ENCODE measurements at regions not wholly inside any gene's neighbourhood (a gene's known extent, or its start where the extent isn't known, plus 50 kb on each side); places are given as distances from the start of the nearest gene placed in this dataset.

DNA sequence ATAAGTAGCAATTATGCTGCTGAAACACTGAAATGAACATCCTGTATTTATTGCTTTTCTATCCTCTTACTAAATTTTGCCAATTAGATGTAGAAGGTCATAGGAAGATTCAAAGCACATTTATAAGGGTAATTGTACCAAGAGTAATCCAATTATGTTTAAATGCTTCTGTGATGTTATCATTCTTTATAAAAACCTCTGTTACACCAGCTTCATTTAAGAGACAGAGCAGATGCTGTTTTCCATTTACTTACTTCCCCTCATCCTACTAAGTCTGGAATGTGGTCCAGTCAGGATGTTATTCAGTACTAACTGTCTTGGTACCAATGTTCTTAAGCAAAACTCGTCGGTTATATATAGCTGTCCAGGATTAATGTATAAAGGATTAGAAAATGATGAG lies 539.6 kb downstream of the PDHA2 start:
- no peak overlapping the region for H3K4me3 ChIP-seq (ENCODE audit: low read depth, low read length)
- DNase-seq (ENCODE audit: low read depth) = no peak
- TF ChIP-seq, protein P1, sequence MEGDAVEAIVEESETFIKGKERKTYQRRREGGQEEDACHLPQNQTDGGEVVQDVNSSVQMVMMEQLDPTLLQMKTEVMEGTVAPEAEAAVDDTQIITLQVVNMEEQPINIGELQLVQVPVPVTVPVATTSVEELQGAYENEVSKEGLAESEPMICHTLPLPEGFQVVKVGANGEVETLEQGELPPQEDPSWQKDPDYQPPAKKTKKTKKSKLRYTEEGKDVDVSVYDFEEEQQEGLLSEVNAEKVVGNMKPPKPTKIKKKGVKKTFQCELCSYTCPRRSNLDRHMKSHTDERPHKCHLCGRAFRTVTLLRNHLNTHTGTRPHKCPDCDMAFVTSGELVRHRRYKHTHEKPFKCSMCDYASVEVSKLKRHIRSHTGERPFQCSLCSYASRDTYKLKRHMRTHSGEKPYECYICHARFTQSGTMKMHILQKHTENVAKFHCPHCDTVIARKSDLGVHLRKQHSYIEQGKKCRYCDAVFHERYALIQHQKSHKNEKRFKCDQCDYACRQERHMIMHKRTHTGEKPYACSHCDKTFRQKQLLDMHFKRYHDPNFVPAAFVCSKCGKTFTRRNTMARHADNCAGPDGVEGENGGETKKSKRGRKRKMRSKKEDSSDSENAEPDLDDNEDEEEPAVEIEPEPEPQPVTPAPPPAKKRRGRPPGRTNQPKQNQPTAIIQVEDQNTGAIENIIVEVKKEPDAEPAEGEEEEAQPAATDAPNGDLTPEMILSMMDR (IDR thresholded peaks at IDR 0.05; ENCODE audit: low read depth, low read length, missing control alignments) = no peak

- no peak overlapping the region for H3K4me3 ChIP-seq (ENCODE audit: low read depth, low read length)
- TF ChIP-seq, protein P1 (IDR thresholded peaks at IDR 0.05; ENCODE audit: low read depth, low read length, missing control alignments) = no peak
- DNase-seq (ENCODE audit: low read depth) = no peak
Observed at GRCh38 chr4:96380106-96380505, 540.2 kb downstream of the PDHA2 start.

DNA sequence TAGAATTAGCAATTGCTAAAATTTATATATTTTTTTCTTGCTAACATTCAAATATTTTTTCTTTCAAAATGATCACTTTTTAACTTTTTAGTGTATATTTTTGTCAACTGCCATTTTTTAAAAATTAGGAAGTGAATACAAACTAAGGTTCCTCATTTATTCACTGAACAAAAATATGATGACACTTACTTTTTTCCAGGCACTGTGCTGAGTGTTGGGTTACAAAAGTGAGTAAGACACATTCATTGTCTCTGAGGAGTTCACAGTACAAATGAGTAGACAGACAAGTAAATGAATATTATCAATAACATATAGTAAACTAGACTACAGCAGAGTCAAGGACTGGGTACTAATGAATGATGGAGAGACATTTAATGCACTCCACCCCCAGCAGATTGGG lies 543.5 kb downstream of the PDHA2 start:
- no peak overlapping the region for H3K4me3 ChIP-seq (ENCODE audit: low read depth, low read length)
- DNase-seq (ENCODE audit: low read depth) = no peak
- TF ChIP-seq, protein P1 (IDR thresholded peaks at IDR 0.05; ENCODE audit: low read depth, low read length, missing control alignments) = no peak

DNA sequence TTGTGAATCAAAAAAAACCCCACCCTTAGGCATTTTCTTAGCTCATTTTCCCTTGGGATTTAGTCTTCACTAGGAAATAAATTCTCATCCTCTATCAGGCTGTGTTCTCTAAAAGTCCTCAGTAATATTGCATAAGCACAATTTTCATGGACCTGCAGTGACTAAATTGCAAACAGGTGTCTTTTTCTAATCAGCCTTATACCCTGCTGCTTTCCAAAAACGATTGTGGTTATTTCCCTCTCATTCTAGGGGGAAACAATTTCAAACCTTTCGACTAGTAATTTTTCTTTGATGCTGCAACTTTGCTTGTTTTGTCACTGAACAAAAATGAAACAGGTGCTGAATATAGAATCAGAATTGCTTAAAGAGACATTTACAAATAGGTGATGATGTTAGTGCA lies 549.9 kb downstream of the PDHA2 start:
- TF ChIP-seq, protein P1 (IDR thresholded peaks at IDR 0.05; ENCODE audit: low read depth, low read length, missing control alignments) = no peak
- H3K4me3 ChIP-seq (ENCODE audit: low read depth, low read length) = no peak overlapping the region
- DNase-seq (ENCODE audit: low read depth) = no peak

DNA sequence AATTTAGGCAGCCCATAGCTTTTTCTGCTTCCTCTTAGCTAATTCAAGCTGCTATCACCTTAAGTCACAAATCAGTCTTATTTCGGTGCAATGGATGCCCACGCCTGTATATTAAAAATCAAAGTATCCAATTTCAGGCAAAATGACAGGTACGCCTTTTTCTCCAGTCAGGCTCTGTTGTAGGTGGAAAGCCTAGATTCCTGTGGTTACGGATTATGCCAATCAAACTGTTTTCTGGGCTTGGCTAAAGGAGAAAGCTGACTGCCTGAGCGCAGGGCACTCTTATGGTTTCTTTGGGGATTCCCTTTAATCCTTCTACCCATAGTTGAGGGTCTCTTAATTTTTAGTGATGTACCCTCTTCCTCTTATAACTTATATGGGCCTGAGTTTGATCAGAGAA lies 550.5 kb downstream of the PDHA2 start:
- H3K4me3 ChIP-seq (ENCODE audit: low read depth, low read length) = no peak overlapping the region
- TF ChIP-seq, protein P1 (IDR thresholded peaks at IDR 0.05; ENCODE audit: low read depth, low read length, missing control alignments) = no peak
- DNase-seq (ENCODE audit: low read depth) = no peak

GRCh38 chr4:96395747-96396146 lies 555.9 kb downstream of the PDHA2 start:
- TF ChIP-seq, protein P1 (IDR thresholded peaks at IDR 0.05; ENCODE audit: low read depth, low read length, missing control alignments) = no peak
- DNase-seq (ENCODE audit: low read depth) = no peak
- no peak overlapping the region for H3K4me3 ChIP-seq (ENCODE audit: low read depth, low read length)

DNA sequence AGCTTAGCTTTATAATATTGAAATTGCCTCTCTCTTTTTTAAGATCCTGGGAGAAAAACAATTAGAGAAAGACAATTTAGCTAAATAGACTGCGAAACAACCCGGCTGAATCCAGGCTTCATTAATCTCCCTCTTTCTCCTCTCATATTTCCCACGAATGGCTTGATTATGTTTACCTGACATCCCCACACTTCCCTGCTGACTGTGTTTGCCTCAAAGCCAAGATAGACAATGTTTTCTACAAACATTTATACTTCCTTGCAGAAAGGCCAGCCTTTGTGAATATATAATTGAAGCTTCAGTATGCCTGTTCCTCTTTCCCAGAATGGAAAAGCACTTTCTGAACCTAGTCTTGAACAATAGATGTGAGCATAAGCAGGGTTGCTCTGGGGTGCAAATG lies 566.8 kb downstream of the PDHA2 start:
- DNase-seq (ENCODE audit: low read depth) = no peak
- H3K4me3 ChIP-seq (ENCODE audit: low read depth, low read length) = no peak overlapping the region
- TF ChIP-seq, protein P1 (IDR thresholded peaks at IDR 0.05; ENCODE audit: low read depth, low read length, missing control alignments) = no peak

All from GM12864 (cell line).